GM18951 (cell line): ENCODE measurements at regions not wholly inside any gene's neighbourhood (a gene's known extent, or its start where the extent isn't known, plus 50 kb on each side); places are given as distances from the start of the nearest gene placed in this dataset.

ENCODE experiments used
- POLR2A ChIP-seq: IDR thresholded peaks from 4 replicates; pipeline ENCODE4 v1.6.1; 2011; ENCODE audit warnings: mild to moderate bottlenecking; ENCODE audit not compliant: insufficient read length, insufficient read depth; ENCODE audit errors: extremely low read depth
- in situ Hi-C: fragments of 300-500 bp; cut with MboI; formaldehyde crosslinking; loops from one replicate; pipeline ENCODE4 v1.12.0; 2022; ENCODE audit warnings: low sequenced_read_pairs, mixed read lengths, inconsistent platforms; ENCODE audit not compliant: unreplicated experiment

GRCh38 chr2:3076848-3077642 is 300.6 kb downstream of the EIPR1 start:
- no peak for TF ChIP-seq POLR2A
- in situ Hi-C loops = no loop called here

- no peak for TF ChIP-seq POLR2A
- in situ Hi-C loops = no loop called here
These were observed 301.7 kb downstream of the EIPR1 start for GRCh38 chr2:3075991-3076340.

- no peak for TF ChIP-seq POLR2A
- in situ Hi-C loops = no loop called here
These were observed 302.2 kb downstream of the EIPR1 start for GRCh38 chr2:3075316-3075990.

GRCh38 chr2:3073704-3074103 is 303.9 kb downstream of the EIPR1 start:
- in situ Hi-C loops = no loop called here
- TF ChIP-seq POLR2A = no peak

GRCh38 chr2:3073041-3073595 is 304.5 kb downstream of the EIPR1 start:
- in situ Hi-C loops = no loop called here
- TF ChIP-seq POLR2A = no peak

GRCh38 chr2:3071685-3072263 is 305.8 kb downstream of the EIPR1 start:
- in situ Hi-C loops = no loop called here
- no peak for TF ChIP-seq POLR2A

- TF ChIP-seq POLR2A = no peak
- in situ Hi-C loops = no loop called here
These were observed 310.8 kb downstream of the EIPR1 start for GRCh38 chr2:3066831-3067230.

GRCh38 chr2:3065928-3066327 is 311.7 kb downstream of the EIPR1 start:
- in situ Hi-C loops = no loop called here
- TF ChIP-seq POLR2A = no peak

- TF ChIP-seq POLR2A = no peak
- in situ Hi-C loops = no loop called here
These were observed 314.9 kb downstream of the EIPR1 start for GRCh38 chr2:3062476-3063260.

GRCh38 chr2:3060049-3060448 is 317.6 kb downstream of the EIPR1 start:
- in situ Hi-C loops = no loop called here
- no peak for TF ChIP-seq POLR2A

GRCh38 chr2:3059141-3059925 is 318.3 kb downstream of the EIPR1 start:
- no peak for TF ChIP-seq POLR2A

GRCh38 chr2:3054066-3054465 is 323.6 kb downstream of the EIPR1 start:
- no peak for TF ChIP-seq POLR2A
- in situ Hi-C loops = no loop called here

More at GRCh38 chr2:3059141-3059925, 318.3 kb downstream of the EIPR1 start:
- in situ Hi-C loops = no loop called here
